HT1080 (cell line): ENCODE measurements at regions not wholly inside any gene's neighbourhood (a gene's known extent, or its start where the extent isn't known, plus 50 kb on each side); places are given as distances from the start of the nearest gene placed in this dataset.
A peak's percentile ranks its signal among the peaks of the same experiment; 100 is the strongest.
"Not testable (repeated sequence)": the region's sequence is repeated elsewhere in the genome, so short reads cannot be mapped to it uniquely, and the experiment has no call there.

Experiments
- DNase-seq: peaks from one replicate; pipeline ENCODE4 v3.0.0-alpha.2; 2015; ENCODE audit warnings: low read depth

GRCh38 chr3:102905811-102906210, 471.0 kb downstream of the ZPLD1 start:
- no peak for DNase-seq

GRCh38 chr3:102906818-102907217, 472.0 kb downstream of the ZPLD1 start:
- no peak for DNase-seq

- DNase-seq = no peak
Observed at GRCh38 chr3:102909904-102910303, 475.1 kb downstream of the ZPLD1 start.

- peak; percentile 14 for DNase-seq
Observed at GRCh38 chr3:102916532-102916931, 481.7 kb downstream of the ZPLD1 start.

- DNase-seq = peak; percentile 20
Observed at GRCh38 chr3:102926618-102927017, 491.8 kb downstream of the ZPLD1 start.

GRCh38 chr3:102933377-102933776, 498.6 kb downstream of the ZPLD1 start:
- no peak for DNase-seq

- no peak for DNase-seq
Observed at GRCh38 chr3:102936511-102937045, 501.8 kb downstream of the ZPLD1 start.

- no peak for DNase-seq
Observed at GRCh38 chr3:102941786-102942185, 507.0 kb downstream of the ZPLD1 start.

GRCh38 chr3:102946445-102946844, 511.6 kb downstream of the ZPLD1 start:
- DNase-seq = not testable (repeated sequence)

GRCh38 chr3:102972350-102972749, 537.5 kb downstream of the ZPLD1 start:
- DNase-seq = no peak

GRCh38 chr3:102974333-102974732, 539.5 kb downstream of the ZPLD1 start:
- DNase-seq = no peak

- no peak for DNase-seq
Observed at GRCh38 chr3:102979191-102979590, 544.4 kb downstream of the ZPLD1 start.

- DNase-seq = peak; percentile 96
Observed at GRCh38 chr3:102979682-102980354, 545.0 kb downstream of the ZPLD1 start.

GRCh38 chr3:102980355-102980696, 545.5 kb downstream of the ZPLD1 start:
- DNase-seq = no peak

GRCh38 chr3:103002425-103003176, 567.8 kb downstream of the ZPLD1 start:
- peak; percentile 25 for DNase-seq

GRCh38 chr3:103006526-103007183, 571.8 kb downstream of the ZPLD1 start:
- no peak for DNase-seq

GRCh38 chr3:103009609-103010008, 574.8 kb downstream of the ZPLD1 start:
- no peak for DNase-seq

GRCh38 chr3:103025880-103026279, 591.1 kb downstream of the ZPLD1 start:
- no peak for DNase-seq

- DNase-seq = no peak
Observed at GRCh38 chr3:103033841-103034240, 599.0 kb downstream of the ZPLD1 start.

GRCh38 chr3:103047640-103048039, 612.8 kb downstream of the ZPLD1 start:
- peak; percentile 79 for DNase-seq

- DNase-seq = peak; percentile 95
Observed at GRCh38 chr3:103048068-103048722, 613.4 kb downstream of the ZPLD1 start.
